AG10803 (cell line): ENCODE measurements at regions not wholly inside any gene's neighbourhood (a gene's known extent, or its start where the extent isn't known, plus 50 kb on each side); places are given as distances from the start of the nearest gene placed in this dataset.
"Not testable (repeated sequence)": the region's sequence is repeated elsewhere in the genome, so short reads cannot be mapped to it uniquely, and the experiment has no call there.

Source experiments
- DNase-seq: peaks from one replicate; pipeline ENCODE4 v3.0.0; 2010; ENCODE audit warnings: low read depth
- H3K4me3 ChIP-seq: 2 replicates; pipeline ENCODE4 v1.5.1; 2011; ENCODE audit warnings: mild to moderate bottlenecking, low read length, control low read depth
- TF ChIP-seq, protein P1 (sequence below): conservative IDR thresholded peaks from 2 replicates; pipeline ENCODE4 v1.5.1; 2011; ENCODE audit warnings: mild to moderate bottlenecking, low read length, control low read depth, inconsistent platforms

DNA sequence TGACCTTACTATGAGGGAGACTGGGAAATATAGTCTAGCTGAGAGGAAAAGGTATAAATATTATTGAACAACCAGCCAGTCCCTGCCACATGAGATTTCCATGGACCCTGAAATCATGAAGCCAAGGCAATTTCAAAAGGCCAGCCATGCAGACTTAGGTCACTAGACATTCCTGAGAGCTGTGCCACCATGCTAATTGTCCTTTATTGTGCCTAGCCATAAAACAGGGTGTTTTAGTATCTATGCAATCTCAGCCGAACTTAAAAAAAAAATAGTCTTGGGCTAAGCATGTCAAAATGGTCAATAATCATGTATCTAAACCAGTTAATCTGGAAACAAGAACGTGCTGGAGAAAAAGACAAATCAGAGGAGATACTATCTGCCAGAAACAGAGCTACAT is 269.5 kb downstream of the LNPK start:
- no peak overlapping the region for H3K4me3 ChIP-seq
- TF ChIP-seq, protein P1, sequence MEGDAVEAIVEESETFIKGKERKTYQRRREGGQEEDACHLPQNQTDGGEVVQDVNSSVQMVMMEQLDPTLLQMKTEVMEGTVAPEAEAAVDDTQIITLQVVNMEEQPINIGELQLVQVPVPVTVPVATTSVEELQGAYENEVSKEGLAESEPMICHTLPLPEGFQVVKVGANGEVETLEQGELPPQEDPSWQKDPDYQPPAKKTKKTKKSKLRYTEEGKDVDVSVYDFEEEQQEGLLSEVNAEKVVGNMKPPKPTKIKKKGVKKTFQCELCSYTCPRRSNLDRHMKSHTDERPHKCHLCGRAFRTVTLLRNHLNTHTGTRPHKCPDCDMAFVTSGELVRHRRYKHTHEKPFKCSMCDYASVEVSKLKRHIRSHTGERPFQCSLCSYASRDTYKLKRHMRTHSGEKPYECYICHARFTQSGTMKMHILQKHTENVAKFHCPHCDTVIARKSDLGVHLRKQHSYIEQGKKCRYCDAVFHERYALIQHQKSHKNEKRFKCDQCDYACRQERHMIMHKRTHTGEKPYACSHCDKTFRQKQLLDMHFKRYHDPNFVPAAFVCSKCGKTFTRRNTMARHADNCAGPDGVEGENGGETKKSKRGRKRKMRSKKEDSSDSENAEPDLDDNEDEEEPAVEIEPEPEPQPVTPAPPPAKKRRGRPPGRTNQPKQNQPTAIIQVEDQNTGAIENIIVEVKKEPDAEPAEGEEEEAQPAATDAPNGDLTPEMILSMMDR: no peak
- DNase-seq: no peak

DNA sequence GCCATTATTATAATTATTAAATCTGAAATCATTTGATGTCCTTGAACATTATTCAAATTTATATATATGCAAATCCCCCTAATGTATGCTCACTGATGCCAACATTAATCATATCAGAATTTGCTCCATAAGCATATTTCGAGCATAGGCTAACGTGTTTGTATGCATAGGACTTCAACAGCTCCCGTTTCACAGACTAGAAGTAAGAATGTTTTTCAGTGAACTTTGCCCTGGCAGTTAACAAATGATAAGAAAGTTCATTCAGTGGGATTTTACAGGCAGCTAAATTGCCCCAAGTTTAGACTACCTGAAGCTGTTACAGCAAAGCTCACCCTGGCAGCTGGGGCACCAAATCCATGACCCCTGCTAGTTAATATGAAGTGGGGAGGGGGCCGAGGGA is 272.0 kb downstream of the LNPK start:
- DNase-seq: no peak
- H3K4me3 ChIP-seq: no peak overlapping the region
- TF ChIP-seq, protein P1: no peak

GRCh38 chr2:175729049-175729706 is 272.9 kb downstream of the LNPK start:
- no peak for DNase-seq

GRCh38 chr2:175728032-175728431 is 274.0 kb downstream of the LNPK start:
- TF ChIP-seq, protein P1: no peak
- no peak overlapping the region for H3K4me3 ChIP-seq
- DNase-seq: no peak

More at GRCh38 chr2:175729049-175729706, 272.9 kb downstream of the LNPK start:
- TF ChIP-seq, protein P1: no peak
- H3K4me3 ChIP-seq: no peak overlapping the region

GRCh38 chr2:175726223-175726622 is 275.8 kb downstream of the LNPK start:
- TF ChIP-seq, protein P1: no peak
- no peak overlapping the region for H3K4me3 ChIP-seq
- peak; percentile 3 for DNase-seq

- no peak for DNase-seq
- H3K4me3 ChIP-seq: no peak overlapping the region
- TF ChIP-seq, protein P1: no peak
Measured at GRCh38 chr2:175709248-175709647, 292.8 kb downstream of the LNPK start.

DNA sequence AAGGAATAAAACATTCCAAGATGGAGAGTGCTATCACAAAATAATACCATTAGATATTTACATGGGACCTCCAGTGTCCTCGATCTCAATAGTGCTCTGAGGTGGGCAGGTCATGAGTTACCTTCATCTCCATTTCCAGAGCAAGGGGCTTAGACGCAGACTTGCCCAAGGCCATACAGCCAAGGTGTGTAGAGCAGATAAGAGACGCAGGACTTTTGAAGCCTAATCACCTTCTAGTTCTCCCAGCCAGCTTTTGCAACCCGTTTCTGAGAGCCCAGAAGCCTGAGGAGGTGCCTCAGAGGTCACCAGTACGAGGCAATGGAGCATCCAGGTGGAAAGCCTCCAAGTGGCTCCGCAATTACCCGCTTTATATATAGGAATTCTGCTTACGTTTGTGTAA is 294.7 kb downstream of the LNPK start:
- DNase-seq: no peak
- TF ChIP-seq, protein P1: no peak
- H3K4me3 ChIP-seq: no peak overlapping the region

DNA sequence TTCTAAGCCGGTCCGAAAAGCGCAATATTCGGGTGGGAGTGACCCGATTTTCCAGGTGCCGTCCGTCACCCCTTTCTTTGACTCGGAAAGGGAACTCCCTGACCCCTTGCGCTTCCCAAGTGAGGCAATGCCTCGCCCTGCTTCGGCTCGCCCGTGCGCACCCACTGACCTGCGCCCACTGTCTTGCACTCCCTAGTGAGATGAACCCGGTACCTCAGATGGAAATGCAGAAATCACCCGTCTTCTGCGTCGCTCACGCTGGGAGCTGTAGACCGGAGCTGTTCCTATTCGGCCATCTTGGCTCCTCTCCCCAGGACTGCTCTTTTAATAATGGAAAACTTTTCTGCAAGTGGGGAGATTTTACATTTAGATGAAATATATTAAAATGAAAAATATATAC is 297.5 kb downstream of the LNPK start:
- not testable (repeated sequence) for H3K4me3 ChIP-seq

More for the DNA sequence above, 297.5 kb downstream of the LNPK start:
- DNase-seq: not testable (repeated sequence)
